HEK293T (cell line): ENCODE measurements at regions not wholly inside any gene's neighbourhood (a gene's known extent, or its start where the extent isn't known, plus 50 kb on each side); places are given as distances from the start of the nearest gene placed in this dataset.

ENCODE experiments used
- CTCF ChIA-PET: fragments of 350-600 bp; formaldehyde crosslinking; extraction: SDS; loops from one replicate; lab custom pipeline; 2021; ENCODE audit warnings: antibody characterized with exemption, inconsistent platforms; lab: Yijun Ruan, JAX
- POLR2A ChIA-PET: fragments of 350-600 bp; formaldehyde crosslinking; extraction: SDS; loops from one replicate; lab custom pipeline; 2020; ENCODE audit warnings: antibody characterized with exemption, inconsistent platforms; lab: Yijun Ruan, JAX
- DNase-seq: peaks from one replicate; pipeline ENCODE4 v3.0.0; 2012; ENCODE audit warnings: mixed read lengths; ENCODE audit errors: extremely low spot score
- ARNT ChIP-seq: fragments of 450-650 bp; IDR thresholded peaks from 2 replicates; pipeline ENCODE4 v1.6.1; 2017; ENCODE audit warnings: mild to moderate bottlenecking
- BHLHE40 ChIP-seq: fragments of 450-650 bp; IDR thresholded peaks from 2 replicates; pipeline ENCODE4 v1.6.1; 2016; ENCODE audit warnings: mild to moderate bottlenecking, moderate library complexity, borderline replicate concordance
- CTBP1 ChIP-seq: fragments of 450-650 bp; IDR thresholded peaks from 2 replicates; pipeline ENCODE4 v1.6.1; 2016; ENCODE audit warnings: borderline replicate concordance
- ELF4 ChIP-seq: fragments of 450-650 bp; IDR thresholded peaks from 2 replicates; pipeline ENCODE4 v1.6.1; 2017; ENCODE audit warnings: antibody characterized with exemption
- FOXA1 ChIP-seq: fragments of 450-650 bp; IDR thresholded peaks from 2 replicates; pipeline ENCODE4 v1.6.1; 2016; ENCODE audit warnings: mild to moderate bottlenecking
- FOXK2 ChIP-seq: fragments of 450-650 bp; IDR thresholded peaks from 2 replicates; pipeline ENCODE4 v1.6.1; 2016; ENCODE audit warnings: mild to moderate bottlenecking
- FOXM1 ChIP-seq: fragments of 450-650 bp; IDR thresholded peaks from 2 replicates; pipeline ENCODE4 v1.6.1; 2017; ENCODE audit warnings: mild to moderate bottlenecking, borderline replicate concordance
- HDGF ChIP-seq: fragments of 450-650 bp; IDR thresholded peaks from 2 replicates; pipeline ENCODE4 v1.6.1; 2017; ENCODE audit warnings: antibody characterized with exemption, borderline replicate concordance
- L3MBTL2 ChIP-seq: fragments of 450-650 bp; conservative IDR thresholded peaks from 2 replicates; pipeline ENCODE4 v1.6.1; 2016; ENCODE audit warnings: mild to moderate bottlenecking
- LEF1 ChIP-seq: fragments of 450-650 bp; IDR thresholded peaks from 2 replicates; pipeline ENCODE4 v1.6.1; 2017; ENCODE audit warnings: mild to moderate bottlenecking, borderline replicate concordance
- NFRKB ChIP-seq: fragments of 450-650 bp; IDR thresholded peaks from 2 replicates; pipeline ENCODE4 v1.6.1; 2016; ENCODE audit warnings: mild to moderate bottlenecking, moderate library complexity
- PKNOX1 ChIP-seq: fragments of 450-650 bp; IDR thresholded peaks from 2 replicates; pipeline ENCODE4 v1.6.1; 2016
- SP1 ChIP-seq: fragments of 450-650 bp; IDR thresholded peaks from 2 replicates; pipeline ENCODE4 v1.6.1; 2017
- SUZ12 ChIP-seq: fragments of 450-650 bp; IDR thresholded peaks from 2 replicates; pipeline ENCODE4 v1.6.1; 2016; ENCODE audit warnings: mild to moderate bottlenecking
- TARDBP ChIP-seq: fragments of 450-650 bp; IDR thresholded peaks from 2 replicates; pipeline ENCODE4 v1.6.1; 2016
- ZNF384 ChIP-seq: fragments of 450-650 bp; IDR thresholded peaks from 2 replicates; pipeline ENCODE4 v1.6.1; 2016

DNA sequence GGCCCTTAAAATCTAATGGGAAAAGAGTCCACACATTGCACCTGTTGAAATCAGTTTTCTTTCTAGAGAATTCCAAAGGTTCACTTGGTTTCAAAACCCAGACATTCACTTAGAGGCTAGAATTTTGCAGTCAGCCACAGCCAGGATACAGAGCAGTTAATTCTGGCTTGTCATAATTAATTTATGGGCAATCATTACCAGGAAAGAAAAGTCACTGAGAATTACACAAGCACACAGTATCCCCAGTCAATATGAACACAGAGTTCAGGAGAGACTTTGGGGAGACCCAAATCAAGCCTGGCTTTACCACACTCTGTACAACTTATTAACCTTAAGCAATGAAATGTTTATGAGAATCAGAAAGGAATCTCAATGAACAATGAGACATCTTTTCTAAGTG is 224.3 kb upstream of the SOX21 start:
- no peak for DNase-seq
- ChIA-PET CTCF (no interaction called here), POLR2A (no interaction called here)
- TF ChIP-seq SP1, result no peak
- no peak for TF ChIP-seq PKNOX1
- no peak for TF ChIP-seq FOXM1
- no peak for TF ChIP-seq ZNF384

DNA sequence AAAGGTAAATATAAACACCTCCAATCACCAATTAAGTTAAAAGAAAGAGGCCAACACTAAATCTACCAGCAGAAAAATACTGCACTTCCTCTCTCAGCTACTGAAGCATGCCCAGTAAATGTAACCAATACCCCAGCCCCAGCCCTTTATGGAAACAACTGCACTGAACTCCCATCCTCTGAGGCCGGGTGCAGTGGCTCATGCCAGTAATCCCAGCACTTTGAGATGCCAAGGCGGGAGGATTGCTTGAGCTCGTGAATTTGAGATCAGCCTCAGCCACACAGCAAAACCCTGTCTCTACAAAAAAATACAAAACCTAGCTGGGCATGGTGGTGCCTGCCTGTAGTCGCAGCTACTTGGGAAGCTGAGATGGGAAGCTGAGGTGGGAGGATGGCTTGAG is 221.6 kb upstream of the SOX21 start:
- POLR2A ChIA-PET, result no interaction called here
- no peak for DNase-seq
- TF ChIP-seq L3MBTL2, result no peak
- no peak for TF ChIP-seq ARNT
- no peak for TF ChIP-seq PKNOX1
- no peak for TF ChIP-seq ELF4
- TF ChIP-seq FOXK2, result no peak
- no peak for TF ChIP-seq FOXA1
- TF ChIP-seq SP1, result no peak
- no peak for TF ChIP-seq NFRKB
- TF ChIP-seq TARDBP, result no peak
- TF ChIP-seq CTBP1, result no peak
- no peak for TF ChIP-seq HDGF
- no peak for TF ChIP-seq SUZ12
- TF ChIP-seq BHLHE40, result no peak
- TF ChIP-seq LEF1, result no peak
- TF ChIP-seq ZNF384, result no peak
- CTCF ChIA-PET, result no interaction called here

DNA sequence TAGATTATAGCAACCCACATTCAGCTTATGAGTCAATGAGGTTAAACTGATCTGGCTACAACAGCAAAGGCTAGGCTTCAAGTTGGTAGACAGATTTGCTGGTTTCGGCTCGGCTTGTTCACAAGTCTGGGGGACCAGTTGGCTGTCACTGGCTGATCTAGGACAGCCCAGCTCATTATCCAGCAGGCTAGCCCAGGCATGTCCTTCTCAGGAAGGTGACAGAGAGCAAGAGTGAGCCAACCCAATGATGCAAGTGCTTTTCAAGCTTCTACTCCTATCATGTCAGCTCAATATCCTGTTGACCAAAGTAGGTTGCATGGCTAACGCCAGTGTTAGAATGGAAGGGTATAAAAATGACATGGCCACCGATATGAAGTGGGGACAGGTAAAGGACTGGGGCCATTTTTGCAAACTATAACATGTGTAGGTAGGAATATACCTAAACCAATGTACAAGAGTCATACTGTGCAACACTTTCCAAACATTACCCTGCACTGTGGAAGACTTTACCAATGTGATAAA is 220.9 kb upstream of the SOX21 start:
- CTCF ChIA-PET, result no interaction called here
- POLR2A ChIA-PET, result no interaction called here
- no peak for TF ChIP-seq NFRKB
- no peak for TF ChIP-seq L3MBTL2
- TF ChIP-seq HDGF, result no peak
- no peak for DNase-seq

DNA sequence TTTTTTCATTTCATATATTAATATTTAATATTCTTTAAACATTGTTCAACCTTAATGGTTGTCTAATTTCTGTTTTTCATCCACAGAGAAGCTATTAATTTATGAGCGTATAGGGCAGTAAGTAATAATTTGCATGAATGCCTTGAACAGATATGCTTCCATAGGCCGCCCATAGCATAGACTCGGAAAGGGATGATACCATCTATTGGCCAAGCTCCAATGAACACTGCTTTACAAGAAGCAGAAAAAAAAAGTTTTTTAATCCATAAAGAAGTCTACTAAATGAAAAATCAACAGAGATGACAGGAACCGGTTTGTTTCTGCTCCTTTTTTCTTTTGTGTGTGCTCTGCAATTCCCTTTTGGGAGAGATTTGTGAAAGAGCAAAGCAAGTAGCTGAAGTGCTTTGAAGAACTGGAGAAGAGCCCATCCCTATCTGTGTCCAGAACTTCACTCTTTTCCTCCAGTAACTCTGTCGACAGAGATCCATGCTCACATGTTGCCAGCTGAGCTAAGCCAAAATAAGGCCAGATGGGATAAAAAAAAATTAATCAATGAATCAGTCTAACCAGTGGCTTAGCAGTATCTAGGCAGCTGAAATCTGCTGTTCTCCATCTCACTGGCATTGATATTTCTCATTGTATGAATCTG is 215.9 kb upstream of the SOX21 start:
- ChIA-PET POLR2A (no interaction called here), CTCF (no interaction called here)
- TF ChIP-seq NFRKB, result no peak
- TF ChIP-seq HDGF, result no peak
- no peak for TF ChIP-seq ELF4
- TF ChIP-seq FOXM1, result no peak
- no peak for TF ChIP-seq FOXK2
- TF ChIP-seq ZNF384, result no peak
- no peak for TF ChIP-seq PKNOX1
- TF ChIP-seq ARNT, result no peak
- TF ChIP-seq LEF1, result no peak
- no peak for DNase-seq

DNA sequence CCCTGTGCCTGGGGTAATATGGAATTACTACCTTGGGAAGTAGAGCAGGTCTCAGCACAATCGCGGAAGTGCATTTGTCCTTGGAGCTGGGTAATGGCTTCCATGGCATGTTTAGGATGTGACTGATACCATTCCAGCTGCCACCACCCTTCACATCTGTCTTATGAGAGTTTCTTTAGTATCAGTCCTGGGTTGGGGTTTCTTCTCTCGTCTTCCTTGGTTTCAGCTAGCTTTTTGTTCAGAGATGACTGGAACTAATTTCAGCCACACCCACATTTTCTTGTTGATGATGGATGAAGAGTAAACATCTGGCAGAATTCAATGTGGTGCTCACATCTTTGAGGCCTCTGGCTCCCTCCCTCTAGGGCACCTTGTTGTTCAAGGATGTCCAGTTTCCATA is 212.9 kb upstream of the SOX21 start:
- CTCF ChIA-PET, result no interaction called here
- DNase-seq, result no peak
- no peak for TF ChIP-seq FOXK2
- TF ChIP-seq LEF1, result no peak
- no peak for TF ChIP-seq SP1
- TF ChIP-seq FOXM1, result no peak
- POLR2A ChIA-PET, result no interaction called here

DNA sequence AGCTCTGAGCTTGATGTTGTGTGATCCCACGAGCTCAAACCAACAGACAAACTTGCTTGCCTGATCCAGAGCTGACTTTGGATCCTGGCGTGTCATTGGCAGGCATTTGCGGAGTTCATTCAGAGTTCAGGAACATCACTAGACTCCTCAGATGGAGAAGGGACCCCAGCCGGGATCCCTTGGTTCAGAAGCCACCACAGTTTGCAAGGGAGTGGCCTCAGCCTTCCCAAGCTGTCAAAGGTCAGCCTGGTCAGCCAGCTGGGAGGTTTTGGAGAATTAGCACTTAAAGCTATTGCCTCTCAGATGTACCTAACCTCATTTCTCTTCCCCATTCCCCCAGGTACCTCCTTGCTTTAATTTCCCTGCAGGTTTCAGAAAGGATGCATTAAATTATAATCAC is 208.8 kb upstream of the SOX21 start:
- no peak for DNase-seq
- ChIA-PET POLR2A (no interaction called here), CTCF (no interaction called here)
- TF ChIP-seq FOXM1, result no peak
- TF ChIP-seq ARNT, result no peak
- TF ChIP-seq ELF4, result no peak

DNA sequence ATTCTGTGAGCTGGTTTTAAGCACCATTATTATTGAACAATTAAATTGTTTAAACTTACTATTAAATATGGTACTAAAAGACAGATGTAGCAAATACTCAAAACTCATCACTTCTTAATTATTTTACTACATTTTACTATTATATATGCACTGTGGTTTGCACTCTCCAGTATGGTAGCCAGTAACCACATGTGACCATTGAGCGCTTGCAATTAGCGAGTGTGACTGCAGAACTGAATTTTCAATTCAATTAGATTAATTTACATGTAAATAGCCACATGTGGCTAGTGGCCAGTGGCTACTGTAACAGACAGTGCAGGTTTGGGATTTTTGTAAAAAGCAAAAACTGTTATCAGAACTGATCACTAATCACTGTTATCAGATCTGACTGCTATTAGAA is 208.2 kb upstream of the SOX21 start:
- DNase-seq, result no peak
- TF ChIP-seq TARDBP (no peak), LEF1 (no peak), FOXM1 (no peak), ZNF384 (no peak), CTBP1 (no peak), HDGF (no peak), FOXA1 (no peak), ELF4 (no peak), NFRKB (no peak), SP1 (no peak), SUZ12 (no peak), FOXK2 (no peak), BHLHE40 (no peak), L3MBTL2 (no peak), PKNOX1 (no peak), ARNT (no peak)
- POLR2A ChIA-PET, result no interaction called here
- CTCF ChIA-PET, result no interaction called here
